GM19455 (cell line): ENCODE measurements at regions not wholly inside any gene's neighbourhood (a gene's known extent, or its start where the extent isn't known, plus 50 kb on each side); places are given as distances from the start of the nearest gene placed in this dataset.
"Not testable (repeated sequence)": the region's sequence is repeated elsewhere in the genome, so short reads cannot be mapped to it uniquely, and the experiment has no call there.

Experiments
- ATAC-seq: cut with Tn5 transposase; IDR thresholded peaks from one replicate; pipeline ENCODE4 v1.9.1; 2021; ENCODE audit not compliant: unreplicated experiment

- no peak for ATAC-seq
Observed at GRCh38 chr5:92946546-92946945, 634.5 kb downstream of the NR2F1-AS1 start.

GRCh38 chr5:92945605-92946097 lies 635.4 kb downstream of the NR2F1-AS1 start:
- ATAC-seq, result no peak

GRCh38 chr5:92944903-92945604 lies 636.0 kb downstream of the NR2F1-AS1 start:
- no peak for ATAC-seq

GRCh38 chr5:92944337-92944736 lies 636.7 kb downstream of the NR2F1-AS1 start:
- no peak for ATAC-seq

- ATAC-seq, result no peak
Observed at GRCh38 chr5:92942762-92943161, 638.3 kb downstream of the NR2F1-AS1 start.

- ATAC-seq, result no peak
Observed at GRCh38 chr5:92941806-92942205, 639.2 kb downstream of the NR2F1-AS1 start.

- no peak for ATAC-seq
Observed at GRCh38 chr5:92939428-92939827, 641.6 kb downstream of the NR2F1-AS1 start.

- ATAC-seq, result not testable (repeated sequence)
Observed at GRCh38 chr5:92937396-92937795, 643.6 kb downstream of the NR2F1-AS1 start.

- ATAC-seq, result no peak
Observed at GRCh38 chr5:92930057-92930456, 651.0 kb downstream of the NR2F1-AS1 start.

GRCh38 chr5:92927291-92927778 lies 653.7 kb downstream of the NR2F1-AS1 start:
- ATAC-seq, result no peak

GRCh38 chr5:92923885-92924284 lies 657.1 kb downstream of the NR2F1-AS1 start:
- no peak for ATAC-seq

- no peak for ATAC-seq
Observed at GRCh38 chr5:92922231-92922967, 658.6 kb downstream of the NR2F1-AS1 start.

- no peak for ATAC-seq
Observed at GRCh38 chr5:92917044-92917443, 664.0 kb downstream of the NR2F1-AS1 start.

- no peak for ATAC-seq
Observed at GRCh38 chr5:92916036-92916435, 665.0 kb downstream of the NR2F1-AS1 start.

GRCh38 chr5:92912283-92912682 lies 668.7 kb downstream of the NR2F1-AS1 start:
- ATAC-seq, result no peak

- no peak for ATAC-seq
Observed at GRCh38 chr5:92911851-92912250, 669.2 kb downstream of the NR2F1-AS1 start.

- ATAC-seq, result no peak
Observed at GRCh38 chr5:92911293-92911692, 669.7 kb downstream of the NR2F1-AS1 start.

- ATAC-seq, result no peak
Observed at GRCh38 chr5:92909602-92909962, 671.4 kb downstream of the NR2F1-AS1 start.

- no peak for ATAC-seq
Observed at GRCh38 chr5:92908952-92909601, 671.9 kb downstream of the NR2F1-AS1 start.

GRCh38 chr5:92907938-92908606 lies 672.9 kb downstream of the NR2F1-AS1 start:
- peak; percentile 68 for ATAC-seq

- no peak for ATAC-seq
Observed at GRCh38 chr5:92906798-92907376, 674.1 kb downstream of the NR2F1-AS1 start.
